ENCODE measurements at regions not wholly inside any gene's neighbourhood (a gene's known extent, or its start where the extent isn't known, plus 50 kb on each side); places are given as distances from the start of the nearest gene placed in this dataset.

DNA sequence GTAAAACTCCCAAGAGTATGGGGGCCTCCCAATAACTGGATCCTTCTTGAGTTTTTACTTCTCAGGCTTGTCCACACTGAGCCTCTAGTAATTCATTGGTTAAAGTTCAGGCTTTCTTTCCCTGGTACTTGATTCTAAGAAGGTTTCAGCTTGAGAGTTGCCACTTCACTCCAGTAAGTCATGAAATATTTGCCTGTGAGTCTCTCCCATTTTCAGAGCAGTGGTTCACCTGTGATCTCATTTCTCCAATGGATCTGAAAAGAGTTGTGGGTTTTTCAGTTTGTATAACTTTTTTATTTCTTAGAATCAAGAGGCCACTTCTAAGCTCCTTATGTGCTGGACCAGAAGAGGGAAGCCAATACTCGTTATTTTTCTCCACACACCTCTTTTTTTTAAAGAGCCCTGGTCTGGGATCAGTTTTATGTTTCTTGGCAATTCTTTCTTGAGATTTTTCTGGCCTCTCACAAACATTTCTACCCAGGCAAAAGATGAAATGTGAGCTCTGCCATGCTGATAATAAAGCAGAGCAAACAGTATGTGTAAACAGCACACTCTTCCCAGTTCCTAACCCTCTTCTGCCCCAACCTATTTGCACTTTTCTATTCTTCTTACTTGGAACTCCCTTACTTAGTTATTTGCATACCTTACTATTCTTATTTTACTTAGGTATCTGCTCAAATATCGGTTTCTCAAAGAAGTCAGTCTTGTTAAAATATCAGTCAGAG, 983.4 kb downstream of the CCSER2 start:
- intact Hi-C loops (cut with micrococcal nuclease) (no loop called here), in situ Hi-C loops (cut with MboI; ENCODE audit: low sequenced_read_pairs) (no loop called here), dilution Hi-C loops (cut with HindIII; ENCODE audit: low sequenced_read_pairs, unreplicated experiment) (no loop called here)
- Histone ChIP-seq H3K18ac (ENCODE audit: low read depth, low read length) (no peak overlapping the region), H2BK5ac (ENCODE audit: low read depth, low read length, poor library complexity, severe bottlenecking) (no peak overlapping the region), H3K4me1 (ENCODE audit: control insufficient read depth, insufficient read depth, low read length) (no peaks in the 10 kb centered on the region), H3K9ac (ENCODE audit: low read depth, low read length) (no peak overlapping the region), H4K8ac (ENCODE audit: low read depth in 2 of 2, low read length in 2 of 2) (no peak overlapping the region), H3K23ac (ENCODE audit: low read depth, low read length) (no peak overlapping the region), H3K9me1 (ENCODE audit: insufficient read depth, low read length) (no peaks in the 10 kb centered on the region), H2AK5ac (ENCODE audit: low read depth, low read length) (no peak overlapping the region), H3K4ac (ENCODE audit: low read depth, low read length) (no peak overlapping the region), H2BK120ac (ENCODE audit: low read depth, low read length) (no peak overlapping the region), H2BK15ac (ENCODE audit: low read depth, low read length) (no peak overlapping the region), H4K91ac (ENCODE audit: insufficient read depth, low read depth, low read length) (no peak overlapping the region), H3K9me3 (ENCODE audit: control insufficient read depth, insufficient read depth, low read length) (peaks cover 2% of the 10 kb centered on the region; the same call in 1 of the 2 replicates), H3K4me2 (ENCODE audit: low read depth, low read length) (no peak overlapping the region), H3K79me1 (ENCODE audit: low read depth in 1 of 2, low read length in 2 of 2) (no peaks in the 10 kb centered on the region), H2AK9ac (replicated peaks; ENCODE audit: low read depth, low read length, poor library complexity) (no peak overlapping the region), H3K27ac (ENCODE audit: insufficient read depth, low read length) (no peak overlapping the region), H4K5ac (ENCODE audit: low read depth, low read length) (no peak overlapping the region), H3K4me3 (ENCODE audit: insufficient read depth, low read depth, low read length) (no peak overlapping the region), H2BK20ac (ENCODE audit: low read depth, low read length) (no peak overlapping the region), H3K56ac (ENCODE audit: extremely low read depth, insufficient read depth, low read length) (no peak overlapping the region), H3K36me3 (ENCODE audit: control insufficient read depth, insufficient read depth, low read length) (no peaks in the 10 kb centered on the region), H2AFZ (replicated peaks; ENCODE audit: low read length, poor library complexity) (no peak overlapping the region), H3K14ac (replicated peaks; ENCODE audit: low read depth, low read length) (no peak overlapping the region), H3K27me3 (ENCODE audit: control insufficient read depth, insufficient read depth, low read length) (no peaks in the 10 kb centered on the region), H4K20me1 (ENCODE audit: insufficient read depth, low read length) (no peaks in the 10 kb centered on the region)
- ChIA-PET CTCF (no interaction called here), POLR2A (ENCODE audit: unreplicated experiment) (no interaction called here)
- BruUV-seq (replicated peaks): no TSS peak
- no peak for ATAC-seq (ENCODE audit: low read depth)
- no peak for DNase-seq
- WGBS, 2 experiments (ENCODE audit: extremely low coverage in 2 of 2, insufficient read length in 1 of 2): no CpG with 5 or more reads among the region's 2 CpGs
- no peak for TF ChIP-seq CHD1 (IDR thresholded peaks at IDR 0.05; ENCODE audit: low read depth, low read length)
- TF ChIP-seq RCOR1 (IDR thresholded peaks at IDR 0.05; ENCODE audit: insufficient replicate concordance, low read length): no peak
- TF ChIP-seq, protein P1, sequence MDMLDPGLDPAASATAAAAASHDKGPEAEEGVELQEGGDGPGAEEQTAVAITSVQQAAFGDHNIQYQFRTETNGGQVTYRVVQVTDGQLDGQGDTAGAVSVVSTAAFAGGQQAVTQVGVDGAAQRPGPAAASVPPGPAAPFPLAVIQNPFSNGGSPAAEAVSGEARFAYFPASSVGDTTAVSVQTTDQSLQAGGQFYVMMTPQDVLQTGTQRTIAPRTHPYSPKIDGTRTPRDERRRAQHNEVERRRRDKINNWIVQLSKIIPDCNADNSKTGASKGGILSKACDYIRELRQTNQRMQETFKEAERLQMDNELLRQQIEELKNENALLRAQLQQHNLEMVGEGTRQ (IDR thresholded peaks at IDR 0.05; ENCODE audit: low read depth, low read length): no peak
- no peak for TF ChIP-seq MAFK (IDR thresholded peaks at IDR 0.05; ENCODE audit: low read depth, low read length)
- no peak for TF ChIP-seq MXI1 (IDR thresholded peaks at IDR 0.05; ENCODE audit: borderline replicate concordance, low read depth, low read length)
- no peak for TF ChIP-seq RAD21 (IDR thresholded peaks at IDR 0.05; ENCODE audit: low read length)
- no peak for TF ChIP-seq POLR2A (IDR thresholded peaks at IDR 0.05; ENCODE audit: low read depth, low read length)
